T follicular helper cell (primary cell): ENCODE measurements at regions not wholly inside any gene's neighbourhood (a gene's known extent, or its start where the extent isn't known, plus 50 kb on each side); places are given as distances from the start of the nearest gene placed in this dataset.

Source experiments
- DNase-seq: peaks from one replicate; pipeline ENCODE4 v3.0.0-alpha.2; 2020; ENCODE audit warnings: low read depth

- no peak for DNase-seq
Measured at GRCh38 chr9:107431461-107431860, 58.1 kb downstream of the KLF4 start.

GRCh38 chr9:107430071-107430470 lies 59.5 kb downstream of the KLF4 start:
- no peak for DNase-seq

- DNase-seq, result no peak
Measured at GRCh38 chr9:107426126-107426525, 63.4 kb downstream of the KLF4 start.

- peak; percentile 14 for DNase-seq
Measured at GRCh38 chr9:107425101-107426025, 64.2 kb downstream of the KLF4 start.

GRCh38 chr9:107423540-107423939 lies 66.0 kb downstream of the KLF4 start:
- no peak for DNase-seq

GRCh38 chr9:107422189-107423185 lies 67.1 kb downstream of the KLF4 start:
- no peak for DNase-seq

- DNase-seq, result no peak
Measured at GRCh38 chr9:107410420-107410819, 79.1 kb downstream of the KLF4 start.

GRCh38 chr9:107409581-107410389 lies 79.8 kb downstream of the KLF4 start:
- no peak for DNase-seq

GRCh38 chr9:107407675-107408074 lies 81.9 kb downstream of the KLF4 start:
- no peak for DNase-seq

- DNase-seq, result no peak
Measured at GRCh38 chr9:107405511-107405910, 84.1 kb downstream of the KLF4 start.

GRCh38 chr9:107404736-107405135 lies 84.8 kb downstream of the KLF4 start:
- no peak for DNase-seq

GRCh38 chr9:107404161-107404560 lies 85.4 kb downstream of the KLF4 start:
- DNase-seq, result no peak

GRCh38 chr9:107397076-107398044 lies 92.2 kb downstream of the KLF4 start:
- no peak for DNase-seq

GRCh38 chr9:107394264-107394663 lies 95.3 kb downstream of the KLF4 start:
- DNase-seq, result no peak

GRCh38 chr9:107390778-107391177 lies 98.8 kb downstream of the KLF4 start:
- DNase-seq, result no peak

GRCh38 chr9:107390279-107390678 lies 99.3 kb downstream of the KLF4 start:
- no peak for DNase-seq

GRCh38 chr9:107389617-107390071 lies 99.9 kb downstream of the KLF4 start:
- no peak for DNase-seq

GRCh38 chr9:107388890-107389289 lies 100.7 kb downstream of the KLF4 start:
- no peak for DNase-seq

- DNase-seq, result no peak
Measured at GRCh38 chr9:107387409-107387808, 102.2 kb downstream of the KLF4 start.

GRCh38 chr9:107386396-107386795 lies 103.2 kb downstream of the KLF4 start:
- no peak for DNase-seq
